Smooth muscle cell (in vitro differentiated cells): ENCODE measurements at regions not wholly inside any gene's neighbourhood (a gene's known extent, or its start where the extent isn't known, plus 50 kb on each side); places are given as distances from the start of the nearest gene placed in this dataset.

Source experiments
- DNase-seq: peaks from one replicate; lab custom pipeline; 2025; ENCODE audit not compliant: unreplicated experiment; lab: John Stamatoyannopoulos, UW
- H2AFZ ChIP-seq: fragments of 200-600 bp; sonication (generic); 2 replicates; pipeline ENCODE4 v1.6.0; 2016; ENCODE audit warnings: antibody characterized with exemption, low read depth, mild to moderate bottlenecking
- H3F3A ChIP-seq: fragments of 200-600 bp; sonication (generic); 2 replicates; pipeline ENCODE4 v1.6.0; 2017; ENCODE audit warnings: antibody characterized with exemption, low read depth
- H3K27ac ChIP-seq: fragments of 200-600 bp; sonication (generic); 2 replicates; pipeline ENCODE4 v1.5.1; 2016; ENCODE audit warnings: low read depth, mild to moderate bottlenecking
- H3K27me3 ChIP-seq: fragments of 200-600 bp; sonication (generic); 2 replicates; pipeline ENCODE4 v1.6.1; 2016; ENCODE audit warnings: low read depth, mild to moderate bottlenecking
- H3K36me3 ChIP-seq: fragments of 200-600 bp; sonication (generic); 2 replicates; pipeline ENCODE4 v1.5.1; 2016; ENCODE audit warnings: low read depth
- H3K4me1 ChIP-seq: fragments of 200-600 bp; sonication (generic); 2 replicates; pipeline ENCODE4 v1.5.1; 2016; ENCODE audit warnings: low read depth
- H3K4me2 ChIP-seq: fragments of 200-600 bp; sonication (generic); 2 replicates; pipeline ENCODE4 v1.6.0; 2016; ENCODE audit warnings: mild to moderate bottlenecking
- H3K4me3 ChIP-seq: fragments of 200-600 bp; sonication (generic); 2 replicates; pipeline ENCODE4 v1.5.1; 2016; ENCODE audit warnings: mild to moderate bottlenecking
- H3K79me2 ChIP-seq: fragments of 200-600 bp; sonication (generic); 2 replicates; pipeline ENCODE4 v1.6.0; 2016; ENCODE audit warnings: low read depth, mild to moderate bottlenecking
- H3K9ac ChIP-seq: fragments of 200-600 bp; sonication (generic); 2 replicates; pipeline ENCODE4 v1.6.0; 2016; ENCODE audit warnings: low read depth
- H3K9me3 ChIP-seq: fragments of 200-600 bp; sonication (generic); replicated peaks from 2 replicates; pipeline ENCODE4 v1.5.1; 2016; ENCODE audit warnings: low read depth
- H4K20me1 ChIP-seq: fragments of 200-600 bp; sonication (generic); 2 replicates; pipeline ENCODE4 v1.6.0; 2016; ENCODE audit warnings: low read depth
- CTCF ChIP-seq: fragments of 200-600 bp; sonication (generic); IDR thresholded peaks from 2 replicates; pipeline ENCODE4 v1.5.1; 2017; ENCODE audit warnings: borderline replicate concordance, mild to moderate bottlenecking, antibody characterized with exemption; ENCODE audit not compliant: insufficient read depth, poor library complexity, severe bottlenecking
- WGBS: methylation state at CpG from one replicate; pipeline ENCODE4 v1.1.7; 2016; ENCODE audit warnings: low lambda C conversion rate; 5-methylcytosine and 5-hydroxymethylcytosine counted together

- no peaks in the 10 kb centered on the region for H3F3A ChIP-seq
- TF ChIP-seq CTCF = no peak
- no peak overlapping the region for H3K9ac ChIP-seq
- H3K4me3 ChIP-seq = no peak overlapping the region
- H3K79me2 ChIP-seq = no peaks in the 10 kb centered on the region
- no peaks in the 10 kb centered on the region for H3K9me3 ChIP-seq
- no peak overlapping the region for H3K27ac ChIP-seq
- no peaks in the 10 kb centered on the region for H4K20me1 ChIP-seq
- no peak overlapping the region for H2AFZ ChIP-seq
- DNase-seq = no peak
- H3K36me3 ChIP-seq = no peaks in the 10 kb centered on the region
- H3K4me2 ChIP-seq = no peak overlapping the region
- H3K4me1 ChIP-seq = no peaks in the 10 kb centered on the region
- 59% methylated on average over 10 of the region's 10 CpGs for WGBS
- H3K27me3 ChIP-seq = no peaks in the 10 kb centered on the region
These were observed 61.3 kb upstream of the CREB3L1 start for GRCh38 chr11:46216019-46216764.

- no peak for DNase-seq
- Histone ChIP-seq H2AFZ (no peak overlapping the region), H3K27me3 (no peaks in the 10 kb centered on the region), H3K9me3 (no peaks in the 10 kb centered on the region), H3K4me1 (no peaks in the 10 kb centered on the region), H3K4me3 (no peak overlapping the region), H3K36me3 (no peaks in the 10 kb centered on the region), H4K20me1 (no peaks in the 10 kb centered on the region), H3K79me2 (no peaks in the 10 kb centered on the region), H3K27ac (no peak overlapping the region), H3F3A (no peaks in the 10 kb centered on the region), H3K4me2 (no peak overlapping the region), H3K9ac (no peak overlapping the region)
- WGBS = 95% methylated on average over 10 of the region's 10 CpGs
- TF ChIP-seq CTCF = no peak
These were observed 62.1 kb upstream of the CREB3L1 start for GRCh38 chr11:46215208-46215931.

GRCh38 chr11:46212720-46213119 is 64.7 kb upstream of the CREB3L1 start:
- DNase-seq = no peak
- no peaks in the 10 kb centered on the region for H4K20me1 ChIP-seq
- H3K79me2 ChIP-seq = no peaks in the 10 kb centered on the region
- H3K4me2 ChIP-seq = no peak overlapping the region
- H3F3A ChIP-seq = no peaks in the 10 kb centered on the region
- H3K9me3 ChIP-seq = no peaks in the 10 kb centered on the region
- H3K9ac ChIP-seq = no peak overlapping the region
- no peak overlapping the region for H3K27ac ChIP-seq
- H3K27me3 ChIP-seq = no peaks in the 10 kb centered on the region
- TF ChIP-seq CTCF = no peak
- 94% methylated on average over 3 of the region's 3 CpGs for WGBS
- no peaks in the 10 kb centered on the region for H3K36me3 ChIP-seq
- no peaks in the 10 kb centered on the region for H3K4me1 ChIP-seq
- no peak overlapping the region for H3K4me3 ChIP-seq
- no peak overlapping the region for H2AFZ ChIP-seq
